Left ventricle myocardium inferior (tissue), 1 donor: ENCODE measurements at regions not wholly inside any gene's neighbourhood (a gene's known extent, or its start where the extent isn't known, plus 50 kb on each side); places are given as distances from the start of the nearest gene placed in this dataset.

Source experiments
- DNase-seq: peaks from one replicate; pipeline ENCODE4 v3.0.0-alpha.2; 2020
- H3K27ac ChIP-seq: fragments of 200-600 bp; replicated peaks from 2 replicates; pipeline ENCODE4 v1.8.0; 2021
- H3K27me3 ChIP-seq: fragments of 200-600 bp; 2 replicates; pipeline ENCODE4 v1.8.0; 2021; ENCODE audit warnings: low read depth
- H3K36me3 ChIP-seq: fragments of 200-600 bp; 2 replicates; pipeline ENCODE4 v1.8.0; 2021
- H3K4me1 ChIP-seq: fragments of 200-600 bp; 2 replicates; pipeline ENCODE4 v1.8.0; 2021
- H3K4me3 ChIP-seq: fragments of 200-600 bp; 2 replicates; pipeline ENCODE4 v1.8.0; 2021; ENCODE audit warnings: mild to moderate bottlenecking, moderate library complexity
- H3K9me3 ChIP-seq: fragments of 200-600 bp; replicated peaks from 2 replicates; pipeline ENCODE4 v1.8.0; 2021
- intact Hi-C: fragments of 100-400 bp; cut with micrococcal nuclease; formaldehyde crosslinking; loops from one replicate; pipeline ENCODE4 v1.11.0; 2022
- TF ChIP-seq, protein P1 (sequence below): fragments of 200-600 bp; IDR thresholded peaks from 2 replicates; pipeline ENCODE4 v1.8.0; 2021; ENCODE audit warnings: antibody characterized with exemption, mild to moderate bottlenecking, borderline replicate concordance
- donor health status: DM: no; HTN: yes; CAD: no; lungs with severe emphysema.

DNA sequence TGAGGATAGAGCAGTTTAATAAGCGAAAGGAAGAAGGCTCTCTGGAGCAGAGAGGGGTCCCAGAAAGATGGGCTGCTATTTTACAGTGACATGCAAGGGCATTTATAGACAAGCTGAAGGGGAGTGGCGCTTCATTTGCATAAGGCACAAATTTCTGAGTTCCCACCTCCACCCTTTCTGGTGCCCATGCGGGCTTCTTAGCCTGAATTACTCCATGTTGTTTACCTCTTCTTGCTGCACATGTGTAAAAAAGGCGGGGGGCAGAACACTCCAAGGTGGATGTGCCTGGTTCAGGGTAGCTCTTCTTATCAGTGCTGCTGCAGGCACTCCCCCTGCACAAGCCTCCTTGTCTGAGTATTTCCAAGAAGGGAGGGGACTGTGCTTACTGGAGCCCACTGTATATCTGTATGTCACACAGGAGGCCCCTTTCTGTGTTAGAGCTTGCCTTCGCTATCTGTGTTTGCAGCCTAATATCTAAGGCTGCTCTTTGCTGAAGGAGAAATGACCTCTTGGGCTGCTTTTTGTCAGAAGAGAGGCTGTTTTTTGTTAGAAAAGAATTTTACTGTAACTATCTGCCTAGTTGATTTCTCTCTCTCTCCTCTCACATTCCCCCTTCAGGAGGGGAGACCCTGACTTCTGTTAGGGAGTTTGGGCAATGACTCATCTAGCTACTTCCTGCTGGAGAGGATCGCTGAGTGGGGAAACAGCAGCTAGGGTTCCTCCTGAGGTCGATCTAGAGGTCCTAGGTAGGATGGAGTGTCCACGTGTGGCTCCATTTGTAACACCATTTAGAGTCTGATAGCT is 1057.0 kb upstream of the CNTN5 start:
- intact Hi-C loops: no loop called here

DNA sequence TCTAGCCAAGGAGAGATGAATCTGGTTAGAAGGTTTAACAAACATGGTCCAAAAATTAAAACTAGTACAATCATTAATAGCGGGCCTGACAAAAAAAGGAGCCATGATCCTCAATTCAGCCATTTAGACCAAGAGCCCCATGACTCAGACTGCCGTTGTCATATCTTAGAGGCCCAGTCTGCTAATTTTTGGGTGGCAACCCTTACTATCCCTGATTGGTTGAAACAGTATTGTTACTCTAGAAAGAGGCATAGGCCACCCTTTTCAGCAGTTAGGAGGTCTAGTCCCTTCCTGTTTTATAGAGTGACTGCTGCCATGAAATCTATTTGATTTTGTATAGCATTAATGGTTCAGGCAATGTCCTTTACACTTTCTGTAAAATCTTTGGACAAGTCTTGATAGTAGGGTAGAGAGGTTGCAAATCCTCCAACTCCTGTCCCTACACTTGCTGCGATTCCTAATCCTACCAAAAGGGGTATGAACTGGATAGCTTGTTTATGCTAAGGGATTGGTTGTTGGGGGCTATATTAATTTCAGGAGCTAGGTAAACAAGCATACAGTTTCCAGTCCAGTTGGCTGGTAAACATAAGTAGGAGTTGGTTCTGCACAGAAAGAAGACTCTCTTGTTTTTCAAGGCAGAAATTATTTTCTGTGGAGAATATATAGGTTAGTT is 1056.3 kb upstream of the CNTN5 start:
- intact Hi-C loops: no loop called here
- no peaks in the 10 kb centered on the region for H3K9me3 ChIP-seq
- H3K27me3 ChIP-seq: no peaks in the 10 kb centered on the region
- TF ChIP-seq, protein P1, sequence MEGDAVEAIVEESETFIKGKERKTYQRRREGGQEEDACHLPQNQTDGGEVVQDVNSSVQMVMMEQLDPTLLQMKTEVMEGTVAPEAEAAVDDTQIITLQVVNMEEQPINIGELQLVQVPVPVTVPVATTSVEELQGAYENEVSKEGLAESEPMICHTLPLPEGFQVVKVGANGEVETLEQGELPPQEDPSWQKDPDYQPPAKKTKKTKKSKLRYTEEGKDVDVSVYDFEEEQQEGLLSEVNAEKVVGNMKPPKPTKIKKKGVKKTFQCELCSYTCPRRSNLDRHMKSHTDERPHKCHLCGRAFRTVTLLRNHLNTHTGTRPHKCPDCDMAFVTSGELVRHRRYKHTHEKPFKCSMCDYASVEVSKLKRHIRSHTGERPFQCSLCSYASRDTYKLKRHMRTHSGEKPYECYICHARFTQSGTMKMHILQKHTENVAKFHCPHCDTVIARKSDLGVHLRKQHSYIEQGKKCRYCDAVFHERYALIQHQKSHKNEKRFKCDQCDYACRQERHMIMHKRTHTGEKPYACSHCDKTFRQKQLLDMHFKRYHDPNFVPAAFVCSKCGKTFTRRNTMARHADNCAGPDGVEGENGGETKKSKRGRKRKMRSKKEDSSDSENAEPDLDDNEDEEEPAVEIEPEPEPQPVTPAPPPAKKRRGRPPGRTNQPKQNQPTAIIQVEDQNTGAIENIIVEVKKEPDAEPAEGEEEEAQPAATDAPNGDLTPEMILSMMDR: no peak
- H3K4me1 ChIP-seq: no peaks in the 10 kb centered on the region
- no peak overlapping the region for H3K27ac ChIP-seq
- DNase-seq: no peak
- H3K4me3 ChIP-seq: no peak overlapping the region
- no peaks in the 10 kb centered on the region for H3K36me3 ChIP-seq

More for the DNA sequence above, 1057.0 kb upstream of the CNTN5 start:
- Histone ChIP-seq H3K9me3 (no peaks in the 10 kb centered on the region), H3K36me3 (no peaks in the 10 kb centered on the region), H3K4me3 (no peak overlapping the region), H3K27me3 (no peaks in the 10 kb centered on the region), H3K4me1 (no peaks in the 10 kb centered on the region), H3K27ac (no peak overlapping the region)
- TF ChIP-seq, protein P1: no peak
- DNase-seq: no peak

DNA sequence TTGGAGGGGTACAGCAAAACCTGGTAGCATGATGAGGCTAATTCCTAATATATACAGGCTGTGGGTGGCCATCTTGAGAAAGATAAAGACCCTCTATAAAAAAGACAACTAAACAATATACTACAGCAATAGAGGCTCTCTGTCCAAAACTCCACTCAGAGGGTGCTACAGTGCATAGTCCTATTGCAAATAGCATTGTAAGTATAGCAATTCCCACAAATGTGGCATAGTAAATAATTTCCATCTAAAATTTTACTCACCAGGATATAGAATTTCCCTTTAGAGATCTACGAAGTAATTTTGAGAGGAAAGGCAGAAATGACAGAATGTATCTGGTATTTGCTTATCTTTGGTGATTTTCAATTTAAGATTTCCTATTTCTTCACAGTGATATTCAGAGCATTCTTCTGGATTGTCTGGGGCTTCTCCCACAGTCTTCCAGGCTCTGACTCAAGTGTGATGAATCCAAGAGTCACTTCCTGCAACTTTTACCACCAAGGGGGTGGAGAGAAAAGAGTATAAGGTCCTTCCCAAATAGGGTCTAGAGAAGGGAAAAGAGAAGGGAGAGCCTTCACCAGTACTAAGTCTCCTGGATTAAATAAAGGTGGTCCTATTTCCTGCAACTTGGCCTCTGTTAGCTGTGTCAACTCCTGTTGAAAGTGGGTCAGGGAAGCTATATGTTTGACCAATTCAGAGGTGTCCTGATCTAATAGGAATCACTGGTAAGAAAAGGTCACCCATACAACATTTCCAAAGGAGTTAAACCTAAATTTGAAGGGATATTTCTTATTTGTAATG is 1054.7 kb upstream of the CNTN5 start:
- Histone ChIP-seq H3K4me1 (no peaks in the 10 kb centered on the region), H3K36me3 (no peaks in the 10 kb centered on the region), H3K27me3 (no peaks in the 10 kb centered on the region), H3K9me3 (no peaks in the 10 kb centered on the region), H3K4me3 (no peak overlapping the region), H3K27ac (no peak overlapping the region)
- TF ChIP-seq, protein P1: no peak
- DNase-seq: no peak
- intact Hi-C loops: no loop called here

DNA sequence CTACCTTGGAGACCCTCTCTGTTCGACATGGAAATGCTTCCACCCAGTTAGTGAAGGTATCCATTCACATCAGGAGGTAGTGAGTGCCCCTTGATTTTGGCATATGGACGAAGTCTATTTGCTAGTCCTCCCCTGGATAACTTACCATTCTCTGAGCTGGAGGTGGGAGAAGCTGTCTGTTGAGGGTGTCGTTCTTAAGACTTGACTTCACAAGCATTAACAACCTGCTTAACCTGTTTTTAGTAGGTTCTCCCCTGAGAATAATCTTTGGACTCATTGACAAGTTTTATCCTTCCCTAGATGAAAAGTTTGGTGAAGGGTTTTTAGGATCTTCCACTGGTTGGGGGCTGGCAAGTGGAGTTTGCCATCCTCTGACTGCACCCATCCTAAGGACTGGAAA is 1053.8 kb upstream of the CNTN5 start:
- H3K4me3 ChIP-seq: no peak overlapping the region
- H3K27me3 ChIP-seq: no peaks in the 10 kb centered on the region
- TF ChIP-seq, protein P1: no peak
- no peaks in the 10 kb centered on the region for H3K36me3 ChIP-seq
- DNase-seq: no peak
- H3K9me3 ChIP-seq: no peaks in the 10 kb centered on the region
- H3K27ac ChIP-seq: no peak overlapping the region
- intact Hi-C loops: no loop called here
- no peaks in the 10 kb centered on the region for H3K4me1 ChIP-seq

DNA sequence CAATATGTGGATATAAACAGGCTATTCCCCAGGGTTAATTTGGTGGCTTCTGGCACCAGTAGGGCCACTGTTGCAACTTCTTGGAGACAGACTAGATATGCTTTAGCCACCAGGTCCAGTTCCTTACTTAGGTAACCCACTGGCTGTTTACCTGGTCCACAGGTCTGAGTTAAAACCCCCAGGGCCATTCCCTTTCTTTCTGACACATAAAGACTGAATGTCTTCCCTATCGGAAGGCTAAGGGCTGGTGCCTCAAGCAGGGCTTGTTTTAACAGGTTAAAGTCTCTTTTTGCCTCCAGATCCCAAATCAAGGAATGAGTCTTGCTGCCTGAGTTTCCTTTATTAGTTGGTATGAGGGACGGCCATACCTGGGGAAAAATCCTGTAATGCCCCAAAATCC is 1052.7 kb upstream of the CNTN5 start:
- TF ChIP-seq, protein P1: no peak
- no peak overlapping the region for H3K4me3 ChIP-seq
- intact Hi-C loops: no loop called here

More for the DNA sequence above, 1052.7 kb upstream of the CNTN5 start:
- Histone ChIP-seq H3K4me1 (no peaks in the 10 kb centered on the region), H3K9me3 (no peaks in the 10 kb centered on the region), H3K36me3 (no peaks in the 10 kb centered on the region), H3K27ac (no peak overlapping the region), H3K27me3 (no peaks in the 10 kb centered on the region)
- DNase-seq: no peak
